Liver (tissue), 3 donors: ENCODE measurements at regions not wholly inside any gene's neighbourhood (a gene's known extent, or its start where the extent isn't known, plus 50 kb on each side); places are given as distances from the start of the nearest gene placed in this dataset.

Experiments
- GABPA ChIP-seq, 2 donors: IDR thresholded peaks in 1 of 2; conservative IDR thresholded peaks in 1 of 2; 2 replicates each; pipeline ENCODE4 v1.6.1; 2016; ENCODE audit warnings: antibody characterized with exemption in 2 of 2, mild to moderate bottlenecking in 1 of 2, moderate library complexity in 1 of 2
- HNF4A ChIP-seq, 2 donors: conservative IDR thresholded peaks; 2 replicates each; pipeline ENCODE4 v1.6.1; 2016; ENCODE audit warnings: antibody characterized with exemption in 2 of 2, mild to moderate bottlenecking in 2 of 2
- RAD21 ChIP-seq, 2 donors: IDR thresholded peaks; 2 replicates each; pipeline ENCODE4 v1.6.1; 2016; ENCODE audit warnings: antibody characterized with exemption in 2 of 2, mild to moderate bottlenecking in 2 of 2
- TF ChIP-seq, protein P1 (sequence below): fragments of 150-350 bp; IDR thresholded peaks from 2 replicates; pipeline ENCODE4 v1.5.1; 2017; ENCODE audit warnings: improper control_type of control experiment, low read depth, low read length; ENCODE audit not compliant: missing input control
- TF ChIP-seq, protein P2 (sequence below): IDR thresholded peaks from 2 replicates; pipeline ENCODE4 v1.6.1; 2016; ENCODE audit warnings: antibody characterized with exemption
- TF ChIP-seq, protein P3 (sequence below): IDR thresholded peaks from 2 replicates; pipeline ENCODE4 v1.6.1; 2016; ENCODE audit warnings: antibody characterized with exemption, mild to moderate bottlenecking
- donor health status: healthy.
- donor health status: healthy.

DNA sequence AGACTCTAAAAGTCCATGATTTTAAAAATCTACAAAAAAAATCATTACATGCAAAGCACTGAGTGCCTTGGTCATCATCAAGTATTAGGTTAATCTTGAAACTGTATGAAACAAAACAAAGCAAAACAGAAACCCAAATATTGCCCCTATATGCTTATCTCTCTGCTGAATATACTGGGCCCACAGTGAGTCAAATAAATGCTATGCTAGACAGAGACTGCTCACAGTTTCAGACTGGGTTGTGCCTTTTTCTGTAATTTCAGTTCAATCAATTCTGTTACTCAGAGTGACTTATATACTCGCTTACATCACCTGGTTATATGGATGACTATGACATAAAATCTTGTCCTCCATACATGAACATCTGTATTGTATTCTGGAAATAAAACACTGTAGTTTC lies 257.1 kb upstream of the ACTRT1 start:
- TF ChIP-seq GABPA (IDR thresholded peaks at IDR 0.05 in 1 of 2, conservative IDR thresholded peaks at IDR 0.05 in 1 of 2) (no peak), HNF4A (conservative IDR thresholded peaks at IDR 0.05) (no peak), RAD21 (IDR thresholded peaks at IDR 0.05) (no peak)
- TF ChIP-seq, protein P1, sequence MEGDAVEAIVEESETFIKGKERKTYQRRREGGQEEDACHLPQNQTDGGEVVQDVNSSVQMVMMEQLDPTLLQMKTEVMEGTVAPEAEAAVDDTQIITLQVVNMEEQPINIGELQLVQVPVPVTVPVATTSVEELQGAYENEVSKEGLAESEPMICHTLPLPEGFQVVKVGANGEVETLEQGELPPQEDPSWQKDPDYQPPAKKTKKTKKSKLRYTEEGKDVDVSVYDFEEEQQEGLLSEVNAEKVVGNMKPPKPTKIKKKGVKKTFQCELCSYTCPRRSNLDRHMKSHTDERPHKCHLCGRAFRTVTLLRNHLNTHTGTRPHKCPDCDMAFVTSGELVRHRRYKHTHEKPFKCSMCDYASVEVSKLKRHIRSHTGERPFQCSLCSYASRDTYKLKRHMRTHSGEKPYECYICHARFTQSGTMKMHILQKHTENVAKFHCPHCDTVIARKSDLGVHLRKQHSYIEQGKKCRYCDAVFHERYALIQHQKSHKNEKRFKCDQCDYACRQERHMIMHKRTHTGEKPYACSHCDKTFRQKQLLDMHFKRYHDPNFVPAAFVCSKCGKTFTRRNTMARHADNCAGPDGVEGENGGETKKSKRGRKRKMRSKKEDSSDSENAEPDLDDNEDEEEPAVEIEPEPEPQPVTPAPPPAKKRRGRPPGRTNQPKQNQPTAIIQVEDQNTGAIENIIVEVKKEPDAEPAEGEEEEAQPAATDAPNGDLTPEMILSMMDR, result no peak
- TF ChIP-seq, protein P2, sequence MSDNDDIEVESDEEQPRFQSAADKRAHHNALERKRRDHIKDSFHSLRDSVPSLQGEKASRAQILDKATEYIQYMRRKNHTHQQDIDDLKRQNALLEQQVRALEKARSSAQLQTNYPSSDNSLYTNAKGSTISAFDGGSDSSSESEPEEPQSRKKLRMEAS, result no peak
- TF ChIP-seq, protein P3, sequence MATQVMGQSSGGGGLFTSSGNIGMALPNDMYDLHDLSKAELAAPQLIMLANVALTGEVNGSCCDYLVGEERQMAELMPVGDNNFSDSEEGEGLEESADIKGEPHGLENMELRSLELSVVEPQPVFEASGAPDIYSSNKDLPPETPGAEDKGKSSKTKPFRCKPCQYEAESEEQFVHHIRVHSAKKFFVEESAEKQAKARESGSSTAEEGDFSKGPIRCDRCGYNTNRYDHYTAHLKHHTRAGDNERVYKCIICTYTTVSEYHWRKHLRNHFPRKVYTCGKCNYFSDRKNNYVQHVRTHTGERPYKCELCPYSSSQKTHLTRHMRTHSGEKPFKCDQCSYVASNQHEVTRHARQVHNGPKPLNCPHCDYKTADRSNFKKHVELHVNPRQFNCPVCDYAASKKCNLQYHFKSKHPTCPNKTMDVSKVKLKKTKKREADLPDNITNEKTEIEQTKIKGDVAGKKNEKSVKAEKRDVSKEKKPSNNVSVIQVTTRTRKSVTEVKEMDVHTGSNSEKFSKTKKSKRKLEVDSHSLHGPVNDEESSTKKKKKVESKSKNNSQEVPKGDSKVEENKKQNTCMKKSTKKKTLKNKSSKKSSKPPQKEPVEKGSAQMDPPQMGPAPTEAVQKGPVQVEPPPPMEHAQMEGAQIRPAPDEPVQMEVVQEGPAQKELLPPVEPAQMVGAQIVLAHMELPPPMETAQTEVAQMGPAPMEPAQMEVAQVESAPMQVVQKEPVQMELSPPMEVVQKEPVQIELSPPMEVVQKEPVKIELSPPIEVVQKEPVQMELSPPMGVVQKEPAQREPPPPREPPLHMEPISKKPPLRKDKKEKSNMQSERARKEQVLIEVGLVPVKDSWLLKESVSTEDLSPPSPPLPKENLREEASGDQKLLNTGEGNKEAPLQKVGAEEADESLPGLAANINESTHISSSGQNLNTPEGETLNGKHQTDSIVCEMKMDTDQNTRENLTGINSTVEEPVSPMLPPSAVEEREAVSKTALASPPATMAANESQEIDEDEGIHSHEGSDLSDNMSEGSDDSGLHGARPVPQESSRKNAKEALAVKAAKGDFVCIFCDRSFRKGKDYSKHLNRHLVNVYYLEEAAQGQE, result no peak
